ENCODE measurements at regions not wholly inside any gene's neighbourhood (a gene's known extent, or its start where the extent isn't known, plus 50 kb on each side); places are given as distances from the start of the nearest gene placed in this dataset.

GRCh38 chr16:19963301-19963700 lies 78.7 kb upstream of the GPRC5B start:
- Histone ChIP-seq H3K27ac (ENCODE audit: low read depth in 2 of 2, low read length in 1 of 2) (no peak overlapping the region), H3K79me2 (ENCODE audit: insufficient read depth) (no peaks in the 10 kb centered on the region), H2AFZ (ENCODE audit: low read depth) (no peak overlapping the region), H3K9me2 (no peaks in the 10 kb centered on the region), H3K27me3 (ENCODE audit: insufficient read depth) (no peaks in the 10 kb centered on the region), H3K4me1 (ENCODE audit: control insufficient read depth in 1 of 2, insufficient read depth in 2 of 2, low read depth in 1 of 2, low read length in 1 of 2) (no peaks in the 10 kb centered on the region; a peak in 1 of 4 replicates), H3K9me3 (no peaks in the 10 kb centered on the region), H3K4me2 (no peak overlapping the region), H3F3A (replicated peaks; ENCODE audit: insufficient read depth) (no peaks in the 10 kb centered on the region), H4K20me1 (ENCODE audit: insufficient read depth) (no peaks in the 10 kb centered on the region), H3K9ac (no peak overlapping the region), H3K4me3 (ENCODE audit: low read depth in 2 of 2, low read length in 1 of 2) (no peak overlapping the region), H3K36me3 (replicated peaks in 1 of 2; ENCODE audit: control insufficient read depth in 1 of 2, insufficient read depth in 2 of 2, low read length in 1 of 2) (no peaks in the 10 kb centered on the region)
- TF ChIP-seq MEF2A (IDR thresholded peaks at IDR 0.05; ENCODE audit: borderline replicate concordance, low read depth) (no peak), MXI1 (IDR thresholded peaks at IDR 0.05; ENCODE audit: low read depth, low read length) (no peak), YY1 (IDR thresholded peaks at IDR 0.05; ENCODE audit: low read depth) (no peak), FOXJ3 (CRISPR knock-in tag; IDR thresholded peaks at IDR 0.05) (no peak), NRF1 (IDR thresholded peaks at IDR 0.05; ENCODE audit: low read depth, low read length) (no peak)
- TF ChIP-seq, protein P1, sequence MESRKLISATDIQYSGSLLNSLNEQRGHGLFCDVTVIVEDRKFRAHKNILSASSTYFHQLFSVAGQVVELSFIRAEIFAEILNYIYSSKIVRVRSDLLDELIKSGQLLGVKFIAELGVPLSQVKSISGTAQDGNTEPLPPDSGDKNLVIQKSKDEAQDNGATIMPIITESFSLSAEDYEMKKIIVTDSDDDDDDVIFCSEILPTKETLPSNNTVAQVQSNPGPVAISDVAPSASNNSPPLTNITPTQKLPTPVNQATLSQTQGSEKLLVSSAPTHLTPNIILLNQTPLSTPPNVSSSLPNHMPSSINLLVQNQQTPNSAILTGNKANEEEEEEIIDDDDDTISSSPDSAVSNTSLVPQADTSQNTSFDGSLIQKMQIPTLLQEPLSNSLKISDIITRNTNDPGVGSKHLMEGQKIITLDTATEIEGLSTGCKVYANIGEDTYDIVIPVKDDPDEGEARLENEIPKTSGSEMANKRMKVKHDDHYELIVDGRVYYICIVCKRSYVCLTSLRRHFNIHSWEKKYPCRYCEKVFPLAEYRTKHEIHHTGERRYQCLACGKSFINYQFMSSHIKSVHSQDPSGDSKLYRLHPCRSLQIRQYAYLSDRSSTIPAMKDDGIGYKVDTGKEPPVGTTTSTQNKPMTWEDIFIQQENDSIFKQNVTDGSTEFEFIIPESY (IDR thresholded peaks at IDR 0.05; ENCODE audit: borderline replicate concordance, low read depth) = no peak
- POLR2A ChIA-PET = no interaction called here
- CTCF ChIA-PET = interaction anchor here (0.9 to 1.2 kb wide), 2 partner anchors 29 to 56 kb away, joined by 3 to 6 read pairs; no protein-coding TSS in a partner anchor
- DNase-seq = no peak
- WGBS (ENCODE audit: low lambda C conversion rate) = 22% methylated on average over 3 of the region's 5 CpGs

DNA sequence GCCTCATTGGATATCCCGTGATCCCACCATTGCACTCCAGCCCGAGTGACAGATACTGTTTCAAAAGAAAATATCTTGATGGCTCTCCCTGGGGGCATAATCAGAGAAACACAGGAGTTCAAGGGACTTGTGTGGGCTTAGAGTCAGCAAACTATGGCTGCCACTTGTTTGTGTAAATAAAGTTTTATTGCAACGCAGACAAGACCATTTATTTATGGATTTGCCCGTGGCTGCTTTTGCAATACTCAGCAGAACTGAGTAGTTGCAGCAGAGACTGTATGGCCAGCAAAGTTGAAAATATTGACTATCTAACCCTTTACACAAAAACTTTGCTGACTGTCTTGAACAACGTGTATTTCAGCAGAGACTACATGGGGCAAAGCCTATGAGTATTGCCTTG lies 75.5 kb upstream of the GPRC5B start:
- H3K9me3 ChIP-seq = no peaks in the 10 kb centered on the region
- no peak overlapping the region for H3K4me2 ChIP-seq
- no peak for TF ChIP-seq FOSL2 (IDR thresholded peaks at IDR 0.05; ENCODE audit: borderline replicate concordance, low read depth)
- TF ChIP-seq RXRA (IDR thresholded peaks at IDR 0.05; ENCODE audit: borderline replicate concordance, low read depth) = no peak
- TF ChIP-seq CHD2 (IDR thresholded peaks at IDR 0.05; ENCODE audit: low read length, partially characterized antibody) = no peak
- TF ChIP-seq, protein P2, sequence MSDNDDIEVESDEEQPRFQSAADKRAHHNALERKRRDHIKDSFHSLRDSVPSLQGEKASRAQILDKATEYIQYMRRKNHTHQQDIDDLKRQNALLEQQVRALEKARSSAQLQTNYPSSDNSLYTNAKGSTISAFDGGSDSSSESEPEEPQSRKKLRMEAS (IDR thresholded peaks at IDR 0.05; ENCODE audit: low read depth) = no peak
- no peak for TF ChIP-seq RAD21 (IDR thresholded peaks at IDR 0.05; ENCODE audit: low read length)
- no peak for TF ChIP-seq TEAD4 (IDR thresholded peaks at IDR 0.05; ENCODE audit: borderline replicate concordance, insufficient read depth)
- ChIA-PET POLR2A (no interaction called here), CTCF (interaction anchor here (0.9 to 2.7 kb wide), 3 partner anchors 53 to 424 kb away, joined by 3 to 10 read pairs (median 3); no protein-coding TSS in a partner anchor)
- H3K9ac ChIP-seq = no peak overlapping the region
- no peaks in the 10 kb centered on the region for H4K20me1 ChIP-seq (ENCODE audit: insufficient read depth)
- no peak overlapping the region for H3K4me3 ChIP-seq (ENCODE audit: low read depth in 2 of 2, low read length in 1 of 2)
- H3K27me3 ChIP-seq (ENCODE audit: insufficient read depth) = no peaks in the 10 kb centered on the region
- no peak overlapping the region for H3K27ac ChIP-seq (ENCODE audit: low read depth in 2 of 2, low read length in 1 of 2)
- no peak for DNase-seq
- no peaks in the 10 kb centered on the region for H3F3A ChIP-seq (replicated peaks; ENCODE audit: insufficient read depth)
- H3K79me2 ChIP-seq (ENCODE audit: insufficient read depth) = no peaks in the 10 kb centered on the region
- H3K9me2 ChIP-seq = no peaks in the 10 kb centered on the region
- H3K4me1 ChIP-seq (ENCODE audit: control insufficient read depth in 1 of 2, insufficient read depth in 2 of 2, low read depth in 1 of 2, low read length in 1 of 2) = no peaks in the 10 kb centered on the region; a peak in 1 of 4 replicates
- no peak overlapping the region for H2AFZ ChIP-seq (ENCODE audit: low read depth)
- WGBS (ENCODE audit: low lambda C conversion rate) = 25% methylated on average over 5 of the region's 5 CpGs
- H3K36me3 ChIP-seq (replicated peaks in 1 of 2; ENCODE audit: control insufficient read depth in 1 of 2, insufficient read depth in 2 of 2, low read length in 1 of 2) = no peaks in the 10 kb centered on the region
